Kidney (tissue), 13 donors: ENCODE measurements at regions not wholly inside any gene's neighbourhood (a gene's known extent, or its start where the extent isn't known, plus 50 kb on each side); places are given as distances from the start of the nearest gene placed in this dataset.

ENCODE experiments used
- DNase-seq, 5 donors: peaks; one replicate each; pipeline ENCODE4 v3.0.0-alpha.2; 2013 to 2020
- FAIRE-seq: peaks from 2 replicates; lab custom pipeline; 2012; peaks lifted over from hg19 to GRCh38; lab: Jason Lieb, UNC
- H3K27ac ChIP-seq, 2 donors: one replicate each; pipeline ENCODE4 v1.7.0; 2013; ENCODE audit warnings: low read depth in 2 of 2, low read length in 2 of 2, inconsistent platforms in 1 of 2
- H3K27me3 ChIP-seq: one replicate; pipeline ENCODE4 v1.7.1; 2013; ENCODE audit warnings: low read length, inconsistent platforms; ENCODE audit not compliant: control insufficient read depth, insufficient read depth
- H3K36me3 ChIP-seq, 3 donors: one replicate each; pipeline versions ENCODE4 v1.7.0 to v1.7.1; 2013; ENCODE audit warnings: low read length in 3 of 3, control low read depth in 1 of 3, inconsistent platforms in 1 of 3; ENCODE audit not compliant: insufficient read depth in 3 of 3, control insufficient read depth in 2 of 3
- H3K4me1 ChIP-seq, 3 donors: one replicate each; pipeline versions ENCODE4 v1.7.0 to v1.7.1; 2013; ENCODE audit warnings: low read length in 3 of 3, inconsistent platforms in 1 of 3, low read depth in 1 of 3; ENCODE audit not compliant: control insufficient read depth in 2 of 3, insufficient read depth in 2 of 3
- H3K4me3 ChIP-seq, 3 donors: one replicate each; pipeline versions ENCODE4 v1.7.0 to v1.8.1; 2013; ENCODE audit warnings: low read length in 3 of 3, control low read depth in 1 of 3, inconsistent platforms in 1 of 3
- H3K9ac ChIP-seq, 3 donors: one replicate each; pipeline versions ENCODE4 v1.7.0 to v1.7.1; 2013; ENCODE audit warnings: low read length in 3 of 3, control low read depth in 1 of 3, inconsistent platforms in 1 of 3
- H3K9me3 ChIP-seq, 3 donors: one replicate each; pipeline versions ENCODE4 v1.7.0 to v1.7.1; 2013; ENCODE audit warnings: low read length in 3 of 3, control low read depth in 1 of 3, inconsistent platforms in 1 of 3; ENCODE audit not compliant: control insufficient read depth in 2 of 3, insufficient read depth in 1 of 3
- intact Hi-C: fragments of 100-400 bp; cut with DNase I; formaldehyde crosslinking; loops from one replicate; pipeline ENCODE4 v1.11.1; 2022
- TF ChIP-seq, protein P1 (sequence below): IDR thresholded peaks from 3 replicates; pipeline ENCODE4 v1.5.1; 2012; ENCODE audit warnings: mild to moderate bottlenecking, moderate library complexity, borderline replicate concordance; ENCODE audit not compliant: insufficient read depth; ENCODE audit errors: extremely low read depth
- donor health status: control.
- donor health status: control.
- donor health status: control.
- donor health status: control.
- donor health status: control.
- donor health status: DM: yes; HTN: yes; CAD: no.
- donor health status: Normal renal cell carcinoma (clear cell type).

- Histone ChIP-seq H3K4me3 (no peak overlapping the region), H3K27me3 (no peaks in the 10 kb centered on the region), H3K4me1 (no peaks in the 10 kb centered on the region), H3K9ac (no peak overlapping the region), H3K27ac (no peak overlapping the region), H3K36me3 (no peaks in the 10 kb centered on the region), H3K9me3 (no peaks in the 10 kb centered on the region)
- intact Hi-C loops, result no loop called here
- TF ChIP-seq, protein P1, sequence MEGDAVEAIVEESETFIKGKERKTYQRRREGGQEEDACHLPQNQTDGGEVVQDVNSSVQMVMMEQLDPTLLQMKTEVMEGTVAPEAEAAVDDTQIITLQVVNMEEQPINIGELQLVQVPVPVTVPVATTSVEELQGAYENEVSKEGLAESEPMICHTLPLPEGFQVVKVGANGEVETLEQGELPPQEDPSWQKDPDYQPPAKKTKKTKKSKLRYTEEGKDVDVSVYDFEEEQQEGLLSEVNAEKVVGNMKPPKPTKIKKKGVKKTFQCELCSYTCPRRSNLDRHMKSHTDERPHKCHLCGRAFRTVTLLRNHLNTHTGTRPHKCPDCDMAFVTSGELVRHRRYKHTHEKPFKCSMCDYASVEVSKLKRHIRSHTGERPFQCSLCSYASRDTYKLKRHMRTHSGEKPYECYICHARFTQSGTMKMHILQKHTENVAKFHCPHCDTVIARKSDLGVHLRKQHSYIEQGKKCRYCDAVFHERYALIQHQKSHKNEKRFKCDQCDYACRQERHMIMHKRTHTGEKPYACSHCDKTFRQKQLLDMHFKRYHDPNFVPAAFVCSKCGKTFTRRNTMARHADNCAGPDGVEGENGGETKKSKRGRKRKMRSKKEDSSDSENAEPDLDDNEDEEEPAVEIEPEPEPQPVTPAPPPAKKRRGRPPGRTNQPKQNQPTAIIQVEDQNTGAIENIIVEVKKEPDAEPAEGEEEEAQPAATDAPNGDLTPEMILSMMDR, result no peak
- FAIRE-seq (no peak), DNase-seq (no peak)
These were observed 126.3 kb upstream of the EMCN start for GRCh38 chr4:100644150-100644549.

DNA sequence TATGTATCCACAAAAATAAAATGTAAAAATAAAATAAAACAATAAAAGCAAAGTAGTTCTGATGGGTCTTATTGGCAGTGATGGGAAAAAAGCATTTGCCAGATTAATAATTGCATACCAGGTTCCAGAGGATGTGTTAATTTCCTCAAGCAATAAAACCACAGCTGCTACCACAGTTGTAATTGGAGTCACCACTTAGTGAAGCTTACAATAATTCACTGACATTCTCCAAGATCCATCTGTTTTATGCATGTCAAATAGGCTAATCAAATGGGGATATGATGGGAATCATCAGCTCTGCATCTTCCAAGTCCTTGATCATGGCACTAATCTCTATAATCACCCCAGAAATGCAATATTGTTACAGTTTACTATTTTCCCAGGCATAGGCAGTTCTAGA, 123.5 kb upstream of the EMCN start:
- Histone ChIP-seq H3K9me3 (no peaks in the 10 kb centered on the region), H3K27me3 (no peaks in the 10 kb centered on the region), H3K4me1 (no peaks in the 10 kb centered on the region), H3K36me3 (no peaks in the 10 kb centered on the region), H3K9ac (no peak overlapping the region), H3K27ac (no peak overlapping the region), H3K4me3 (no peak overlapping the region)
- intact Hi-C loops, result no loop called here
- FAIRE-seq, result no peak
- TF ChIP-seq, protein P1, result no peak
- DNase-seq, result peak in 2 of 5 donors; percentile 10 to 28

GRCh38 chr4:100635899-100636298, 118.1 kb upstream of the EMCN start:
- Histone ChIP-seq H3K9ac (no peak overlapping the region), H3K4me1 (no peaks in the 10 kb centered on the region), H3K36me3 (no peaks in the 10 kb centered on the region), H3K4me3 (no peak overlapping the region), H3K27ac (no peak overlapping the region), H3K9me3 (no peaks in the 10 kb centered on the region), H3K27me3 (no peaks in the 10 kb centered on the region)
- DNase-seq (no peak), FAIRE-seq (no peak)
- intact Hi-C loops, result no loop called here
- TF ChIP-seq, protein P1, result no peak

DNA sequence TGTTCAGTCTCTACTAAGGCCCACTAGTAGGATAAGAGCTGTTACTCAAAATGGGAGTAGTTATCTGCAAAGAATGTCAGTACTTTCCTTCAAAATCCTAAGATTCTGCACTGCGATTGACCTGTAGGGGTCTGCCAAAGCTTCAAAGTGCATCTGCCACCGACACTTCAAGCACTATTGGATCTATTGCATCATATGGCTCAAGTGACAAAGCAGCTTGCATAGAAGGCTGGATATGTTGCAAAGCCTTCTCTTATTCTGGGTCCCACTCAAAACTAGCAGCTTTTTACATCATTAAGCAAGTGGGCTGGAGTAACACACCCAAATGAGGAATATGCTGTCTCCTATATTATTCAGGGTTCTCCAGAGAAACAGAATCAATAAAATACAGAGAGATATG, 115.4 kb upstream of the EMCN start:
- DNase-seq (no peak), FAIRE-seq (no peak)
- Histone ChIP-seq H3K9me3 (no peaks in the 10 kb centered on the region), H3K27ac (no peak overlapping the region), H3K27me3 (no peaks in the 10 kb centered on the region), H3K4me1 (no peaks in the 10 kb centered on the region), H3K4me3 (no peak overlapping the region), H3K36me3 (no peaks in the 10 kb centered on the region), H3K9ac (no peak overlapping the region)
- TF ChIP-seq, protein P1, result no peak
- intact Hi-C loops, result no loop called here
